K562 (cell line): ENCODE measurements at regions not wholly inside any gene's neighbourhood (a gene's known extent, or its start where the extent isn't known, plus 50 kb on each side); places are given as distances from the start of the nearest gene placed in this dataset.

ENCODE experiments used
- TF ChIP-seq, protein P1 (sequence below), 2 experiments: fragments of 450-650 bp in 1 of 2; sonication (generic) in 1 of 2; formaldehyde crosslinking in 1 of 2; IDR thresholded peaks; 2 replicates each; pipeline versions ENCODE4 v1.7.1 to v1.9.0; 2016 to 2022; ENCODE audit warnings: inconsistent platforms in 1 of 2, mild to moderate bottlenecking in 1 of 2, missing genetic modification reagents in 1 of 2

DNA sequence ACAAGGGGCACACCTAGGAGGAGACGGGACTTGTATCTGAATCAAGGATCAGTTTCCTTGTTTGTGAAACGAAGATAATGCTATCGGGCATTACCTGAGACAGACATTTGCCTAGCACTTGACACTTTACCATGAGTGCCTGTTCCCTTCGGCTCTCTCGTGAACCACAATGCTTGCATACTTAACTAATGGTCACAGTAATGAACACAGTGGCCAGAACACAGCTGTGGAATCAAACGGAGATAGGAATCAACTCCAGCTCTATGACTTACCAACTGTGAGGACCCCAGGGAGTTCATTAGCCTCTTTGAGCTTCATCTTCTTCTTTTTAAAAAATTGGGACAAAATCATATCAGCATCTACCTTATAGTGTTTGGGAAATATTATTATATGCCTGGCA, 207.8 kb downstream of the DRD1 start (continued):
- TF ChIP-seq, protein P1, sequence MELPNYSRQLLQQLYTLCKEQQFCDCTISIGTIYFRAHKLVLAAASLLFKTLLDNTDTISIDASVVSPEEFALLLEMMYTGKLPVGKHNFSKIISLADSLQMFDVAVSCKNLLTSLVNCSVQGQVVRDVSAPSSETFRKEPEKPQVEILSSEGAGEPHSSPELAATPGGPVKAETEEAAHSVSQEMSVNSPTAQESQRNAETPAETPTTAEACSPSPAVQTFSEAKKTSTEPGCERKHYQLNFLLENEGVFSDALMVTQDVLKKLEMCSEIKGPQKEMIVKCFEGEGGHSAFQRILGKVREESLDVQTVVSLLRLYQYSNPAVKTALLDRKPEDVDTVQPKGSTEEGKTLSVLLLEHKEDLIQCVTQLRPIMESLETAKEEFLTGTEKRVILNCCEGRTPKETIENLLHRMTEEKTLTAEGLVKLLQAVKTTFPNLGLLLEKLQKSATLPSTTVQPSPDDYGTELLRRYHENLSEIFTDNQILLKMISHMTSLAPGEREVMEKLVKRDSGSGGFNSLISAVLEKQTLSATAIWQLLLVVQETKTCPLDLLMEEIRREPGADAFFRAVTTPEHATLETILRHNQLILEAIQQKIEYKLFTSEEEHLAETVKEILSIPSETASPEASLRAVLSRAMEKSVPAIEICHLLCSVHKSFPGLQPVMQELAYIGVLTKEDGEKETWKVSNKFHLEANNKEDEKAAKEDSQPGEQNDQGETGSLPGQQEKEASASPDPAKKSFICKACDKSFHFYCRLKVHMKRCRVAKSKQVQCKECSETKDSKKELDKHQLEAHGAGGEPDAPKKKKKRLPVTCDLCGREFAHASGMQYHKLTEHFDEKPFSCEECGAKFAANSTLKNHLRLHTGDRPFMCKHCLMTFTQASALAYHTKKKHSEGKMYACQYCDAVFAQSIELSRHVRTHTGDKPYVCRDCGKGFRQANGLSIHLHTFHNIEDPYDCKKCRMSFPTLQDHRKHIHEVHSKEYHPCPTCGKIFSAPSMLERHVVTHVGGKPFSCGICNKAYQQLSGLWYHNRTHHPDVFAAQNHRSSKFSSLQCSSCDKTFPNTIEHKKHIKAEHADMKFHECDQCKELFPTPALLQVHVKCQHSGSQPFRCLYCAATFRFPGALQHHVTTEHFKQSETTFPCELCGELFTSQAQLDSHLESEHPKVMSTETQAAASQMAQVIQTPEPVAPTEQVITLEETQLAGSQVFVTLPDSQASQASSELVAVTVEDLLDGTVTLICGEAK (IDR thresholded peaks at IDR 0.05): no peak
- TF ChIP-seq, protein P1 (CRISPR knock-in tag; IDR thresholded peaks at IDR 0.05): no peak
